Activated CD4-positive, alpha-beta T cell treated with anti-CD3 and anti-CD28 coated beads for 1 hour (primary cell): ENCODE measurements at regions not wholly inside any gene's neighbourhood (a gene's known extent, or its start where the extent isn't known, plus 50 kb on each side); places are given as distances from the start of the nearest gene placed in this dataset.
"Not testable (repeated sequence)": the region's sequence is repeated elsewhere in the genome, so short reads cannot be mapped to it uniquely, and the experiment has no call there.

ENCODE experiments used
- DNase-seq: peaks from one replicate; pipeline ENCODE4 v3.0.0-alpha.2; 2020

DNA sequence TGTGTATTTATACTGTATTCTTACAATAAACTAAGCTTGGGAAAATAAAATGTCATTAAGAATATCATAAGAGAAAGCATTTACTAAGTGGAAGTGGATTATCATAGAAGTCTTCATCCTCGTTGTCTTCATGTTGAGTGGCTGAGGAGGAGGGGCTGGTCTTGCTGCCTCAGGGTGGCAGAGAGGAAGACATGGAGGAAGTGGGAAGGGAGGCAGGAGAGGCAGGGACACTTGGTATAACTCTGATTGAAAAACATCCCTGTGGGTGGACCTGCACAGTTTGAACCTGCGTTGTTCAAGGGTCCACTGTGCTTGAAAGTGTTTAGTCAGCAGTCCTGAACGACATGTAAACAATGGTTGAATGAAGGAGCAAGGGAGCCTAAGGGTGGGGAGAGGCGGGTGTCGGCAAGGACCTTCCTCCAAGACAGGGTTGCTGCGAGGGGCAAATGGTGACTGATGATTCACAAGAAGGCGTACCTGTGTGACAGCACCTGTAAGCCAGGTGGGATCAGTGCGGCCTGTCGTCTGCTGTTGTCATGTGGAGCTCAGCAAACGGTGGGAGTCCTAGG, 103.8 kb upstream of the KLF13 start:
- DNase-seq, result no peak

- DNase-seq, result no peak
Measured at GRCh38 chr15:31223478-31224350, 102.9 kb upstream of the KLF13 start.

DNA sequence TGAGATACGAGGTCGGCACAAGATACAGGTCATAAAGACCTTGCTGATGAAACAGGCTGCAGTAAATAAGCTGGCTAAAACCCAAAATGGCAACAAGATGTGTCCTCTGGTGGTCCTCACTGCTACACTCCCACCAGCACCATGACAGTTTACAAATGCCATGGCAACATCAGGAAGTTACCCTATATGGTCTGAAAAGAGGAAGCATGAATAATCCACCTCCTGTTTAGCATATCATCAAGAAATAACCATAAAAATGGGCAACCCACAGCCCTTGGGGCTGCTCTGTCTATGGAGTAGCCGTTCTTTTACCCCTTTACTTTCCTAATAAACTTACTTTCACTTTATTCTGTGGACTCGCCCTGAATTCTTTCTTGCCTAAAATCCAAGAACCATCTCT, 102.0 kb upstream of the KLF13 start:
- not testable (repeated sequence) for DNase-seq

DNA sequence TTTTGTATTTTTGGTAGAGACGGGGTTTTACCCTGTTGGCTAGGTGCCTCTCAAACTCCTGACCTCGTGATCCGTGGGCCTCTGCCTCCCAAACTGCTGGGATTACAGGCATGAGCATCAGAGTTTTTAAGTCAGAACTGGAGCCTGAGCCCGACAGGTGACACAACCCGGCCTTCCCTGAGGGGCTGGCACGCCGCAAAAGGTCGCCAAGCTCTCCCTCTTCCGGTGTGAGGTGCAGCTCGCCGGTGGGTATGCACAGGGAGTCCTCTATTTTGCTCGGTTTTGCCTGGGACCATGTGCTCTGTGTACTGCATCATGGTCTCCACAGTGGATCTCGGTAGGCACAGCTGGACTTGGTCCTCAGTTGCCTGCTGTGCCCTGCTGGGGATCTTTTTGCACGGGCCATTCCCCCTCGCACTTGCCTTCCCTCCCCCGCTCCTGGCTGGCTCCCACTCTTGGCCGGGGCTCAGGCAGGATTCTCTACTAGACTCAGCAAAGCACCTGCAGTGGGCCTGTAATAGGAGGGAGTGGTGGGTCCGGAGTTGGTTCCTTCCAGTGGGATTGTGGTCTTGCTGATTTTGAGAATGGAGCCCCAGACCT, 101.2 kb upstream of the KLF13 start:
- DNase-seq, result no peak

GRCh38 chr15:31226021-31226420, 100.6 kb upstream of the KLF13 start:
- DNase-seq, result no peak

DNA sequence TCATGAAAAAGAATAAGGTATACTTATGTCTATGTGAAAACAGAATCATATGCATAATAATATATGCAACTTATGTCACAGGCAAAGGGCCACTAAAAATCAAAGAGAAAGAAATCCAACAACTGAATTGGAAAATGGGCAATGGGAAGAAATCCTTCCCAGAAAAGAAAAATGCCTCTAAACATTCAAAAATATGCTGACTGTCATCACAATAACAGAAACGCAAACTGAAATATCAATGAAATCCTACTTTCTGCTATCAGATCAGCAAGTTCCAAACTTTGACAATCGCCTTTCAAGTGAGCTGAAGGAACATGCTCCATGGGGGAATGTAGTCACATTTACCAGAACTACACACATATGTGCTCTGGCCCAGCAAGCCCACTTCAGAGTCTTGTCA, 99.4 kb upstream of the KLF13 start:
- DNase-seq, result no peak

DNA sequence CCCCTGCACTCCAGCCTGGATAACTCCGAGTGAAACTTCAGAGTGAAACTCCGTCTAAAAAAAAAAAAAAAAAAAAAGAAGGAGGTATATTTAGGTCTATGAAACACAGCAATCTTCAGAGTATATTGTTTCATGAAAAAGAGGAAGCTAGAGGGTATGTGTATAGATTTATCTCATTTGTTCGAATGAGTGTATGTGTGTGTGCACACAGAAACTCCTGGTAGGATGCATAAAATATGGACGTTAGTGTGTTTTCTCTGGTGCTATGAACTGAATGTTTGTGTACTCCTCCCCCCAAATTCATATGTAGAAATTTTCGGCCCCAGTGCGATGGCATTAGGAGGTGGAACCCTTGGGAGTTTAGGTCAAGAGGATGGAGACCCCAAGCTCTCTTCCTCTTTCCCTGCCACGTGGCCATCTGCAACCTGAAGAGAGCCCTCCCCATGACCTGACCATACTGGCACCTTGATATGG, 98.6 kb upstream of the KLF13 start:
- no peak for DNase-seq

DNA sequence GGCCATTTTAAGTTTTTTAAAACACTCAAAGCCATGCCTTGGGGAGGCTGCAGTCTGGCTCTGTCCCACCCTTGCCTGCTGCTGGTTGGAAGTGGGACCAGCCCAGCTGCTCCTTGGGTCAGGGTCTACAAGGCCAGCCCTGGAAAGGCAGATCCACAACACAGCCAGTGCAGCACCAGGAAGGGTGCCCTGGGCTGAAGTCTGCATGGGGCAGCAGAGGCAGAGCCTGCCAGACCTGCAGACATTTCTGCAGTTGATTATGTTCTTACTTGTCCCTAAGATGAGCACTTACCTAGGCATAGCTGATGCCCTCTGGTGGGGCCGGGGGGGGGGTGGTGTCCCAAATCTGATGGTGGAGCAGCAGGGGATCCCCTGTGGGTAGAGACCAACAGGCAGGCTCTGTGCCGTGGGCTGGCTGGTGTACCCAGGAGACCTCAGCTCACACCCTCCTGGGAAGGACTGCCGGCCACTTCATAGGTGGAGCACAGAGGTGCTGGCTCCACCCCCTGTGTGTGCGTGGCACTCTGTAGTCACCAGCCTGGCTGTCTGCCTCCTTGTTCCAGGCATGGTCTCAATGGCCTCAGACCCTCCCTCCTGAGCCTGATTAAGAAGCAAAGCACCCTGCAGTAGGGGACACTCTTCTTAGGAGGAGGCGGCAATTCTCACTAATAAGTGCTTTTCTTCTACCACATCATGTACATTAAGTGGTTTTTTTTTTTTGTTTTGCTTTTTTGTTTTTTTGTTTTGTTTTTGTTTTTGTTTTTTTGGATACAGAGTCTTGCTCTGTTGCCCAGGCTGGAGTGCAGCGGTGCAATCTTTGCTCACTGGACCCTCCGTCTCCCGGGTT, 97.4 kb upstream of the KLF13 start:
- no peak for DNase-seq

- no peak for DNase-seq
Measured at GRCh38 chr15:31230630-31231485, 95.8 kb upstream of the KLF13 start.

GRCh38 chr15:31234815-31235214, 91.8 kb upstream of the KLF13 start:
- no peak for DNase-seq

GRCh38 chr15:31235311-31236183, 91.1 kb upstream of the KLF13 start:
- DNase-seq, result no peak

GRCh38 chr15:31236184-31237042, 90.2 kb upstream of the KLF13 start:
- no peak for DNase-seq

DNA sequence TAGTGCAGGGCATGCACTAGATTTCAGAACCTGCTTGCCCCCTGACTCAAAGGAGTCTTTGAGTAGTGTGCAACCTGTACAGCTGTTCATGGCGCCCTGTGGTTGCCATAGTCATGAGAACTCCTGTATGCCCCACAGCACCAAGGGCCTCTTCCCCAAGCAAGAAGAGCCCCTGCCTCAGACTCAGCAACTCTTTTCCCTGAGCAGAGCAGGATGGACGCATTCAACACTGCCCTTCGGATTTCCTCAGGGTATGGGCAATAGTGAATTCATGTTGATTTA, 89.7 kb upstream of the KLF13 start:
- no peak for DNase-seq

- DNase-seq, result no peak
Measured at GRCh38 chr15:31238906-31239305, 87.7 kb upstream of the KLF13 start.

- DNase-seq, result no peak
Measured at GRCh38 chr15:31239409-31239808, 87.2 kb upstream of the KLF13 start.

DNA sequence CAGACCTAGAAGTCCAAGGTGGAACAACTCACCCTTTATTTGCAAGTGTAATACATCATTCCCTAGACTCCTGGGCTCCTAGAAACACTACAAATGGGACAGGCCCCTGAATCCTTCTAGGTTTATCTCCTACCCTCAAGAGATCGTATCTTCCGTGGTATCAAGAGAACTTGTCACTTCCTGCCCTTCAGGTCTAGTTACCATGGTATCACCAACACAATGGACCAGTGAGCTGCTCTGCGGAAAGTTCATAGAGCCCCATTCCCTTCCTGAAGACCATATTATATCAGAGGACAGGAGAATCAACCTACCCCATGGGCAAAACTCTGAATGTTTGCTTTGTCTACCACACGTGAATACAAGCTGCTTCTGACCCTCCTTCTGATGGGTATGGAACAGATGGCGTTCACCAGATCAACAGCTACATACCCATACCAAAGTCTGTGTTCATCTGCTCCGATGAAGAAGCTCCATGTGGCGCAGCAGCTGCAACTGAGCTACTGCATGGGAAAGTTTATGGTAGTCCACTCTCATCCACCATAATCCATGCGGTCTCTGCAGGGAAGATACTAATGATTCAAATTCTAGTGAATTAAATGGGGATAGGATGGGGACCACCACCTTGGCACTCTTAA, 84.6 kb upstream of the KLF13 start:
- no peak for DNase-seq

- no peak for DNase-seq
Measured at GRCh38 chr15:31243895-31244294, 82.7 kb upstream of the KLF13 start.

DNA sequence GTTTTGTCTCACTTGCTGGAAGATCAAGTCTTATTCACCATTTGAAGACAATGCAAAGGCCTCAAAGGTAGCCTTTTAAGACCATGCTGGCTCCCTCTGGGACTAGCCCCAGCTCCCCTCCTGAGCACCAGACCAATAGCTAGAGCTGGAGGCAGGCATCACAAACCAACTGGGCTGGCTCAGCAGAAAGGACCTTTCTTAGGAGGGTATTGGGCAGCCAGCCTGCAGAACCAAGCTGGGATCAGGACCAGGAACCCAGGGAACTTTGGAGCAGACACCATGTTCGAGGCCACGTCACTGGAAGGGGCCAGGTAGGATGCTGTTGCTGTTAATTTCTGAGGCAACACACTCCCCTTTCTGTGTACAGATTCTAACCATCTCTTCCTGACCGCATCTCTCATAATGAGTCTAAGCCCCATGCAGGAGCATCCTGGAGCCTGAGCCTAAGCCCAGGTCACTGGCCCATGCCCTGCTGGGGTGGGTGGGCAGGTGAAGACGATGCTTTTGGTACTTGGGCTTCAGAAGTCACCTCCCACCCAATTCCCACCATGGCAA, 81.4 kb upstream of the KLF13 start:
- no peak for DNase-seq

DNA sequence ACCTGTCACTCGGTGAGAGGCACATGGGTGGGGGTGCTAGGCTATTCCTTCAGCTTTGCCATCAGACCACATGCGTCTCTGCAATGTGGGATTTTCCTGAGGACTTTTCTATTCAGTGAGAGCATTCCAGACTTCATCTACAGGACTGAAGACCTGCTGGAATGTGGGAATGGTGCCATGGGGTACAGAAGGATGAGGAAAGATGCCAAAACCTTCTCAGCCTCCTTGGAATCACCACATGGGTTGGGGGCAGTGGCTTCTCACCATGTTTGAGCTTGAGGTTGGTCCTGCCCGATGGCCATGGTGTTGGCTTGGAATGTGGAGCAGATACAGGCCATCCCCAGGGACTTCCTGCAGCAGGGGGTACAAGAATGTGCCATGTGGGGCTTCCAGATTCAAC, 80.9 kb upstream of the KLF13 start:
- no peak for DNase-seq

DNA sequence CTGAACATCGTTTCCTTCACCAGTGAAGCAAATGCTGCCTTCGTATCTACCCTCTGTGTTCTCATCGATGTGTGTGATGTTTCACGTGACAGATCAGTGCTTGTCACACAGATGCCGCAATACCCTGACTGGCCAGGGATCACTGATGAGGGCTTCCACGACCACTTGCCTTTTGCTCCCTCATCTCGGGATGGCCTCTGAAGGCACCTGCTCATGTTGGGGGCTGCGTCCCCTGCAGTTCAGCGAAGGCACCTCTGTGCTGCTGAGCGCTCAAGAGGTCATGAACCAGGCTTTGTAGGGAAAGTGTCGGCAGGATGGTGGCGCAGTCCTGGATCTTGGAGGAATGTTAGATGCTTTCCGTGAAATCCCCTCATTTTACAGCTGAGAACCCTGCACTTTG, 79.2 kb upstream of the KLF13 start:
- DNase-seq, result no peak
